GM12892 (cell line): ENCODE measurements at regions not wholly inside any gene's neighbourhood (a gene's known extent, or its start where the extent isn't known, plus 50 kb on each side); places are given as distances from the start of the nearest gene placed in this dataset.

ENCODE experiments used
- POLR2A ChIP-seq: IDR thresholded peaks from 2 replicates; pipeline ENCODE4 v1.6.1; 2011; ENCODE audit warnings: low read depth, low read length, control low read depth
- TAF1 ChIP-seq: IDR thresholded peaks from 2 replicates; pipeline ENCODE4 v1.6.1; 2011; ENCODE audit warnings: low read depth, mild to moderate bottlenecking, control low read depth, low read length, borderline replicate concordance

DNA sequence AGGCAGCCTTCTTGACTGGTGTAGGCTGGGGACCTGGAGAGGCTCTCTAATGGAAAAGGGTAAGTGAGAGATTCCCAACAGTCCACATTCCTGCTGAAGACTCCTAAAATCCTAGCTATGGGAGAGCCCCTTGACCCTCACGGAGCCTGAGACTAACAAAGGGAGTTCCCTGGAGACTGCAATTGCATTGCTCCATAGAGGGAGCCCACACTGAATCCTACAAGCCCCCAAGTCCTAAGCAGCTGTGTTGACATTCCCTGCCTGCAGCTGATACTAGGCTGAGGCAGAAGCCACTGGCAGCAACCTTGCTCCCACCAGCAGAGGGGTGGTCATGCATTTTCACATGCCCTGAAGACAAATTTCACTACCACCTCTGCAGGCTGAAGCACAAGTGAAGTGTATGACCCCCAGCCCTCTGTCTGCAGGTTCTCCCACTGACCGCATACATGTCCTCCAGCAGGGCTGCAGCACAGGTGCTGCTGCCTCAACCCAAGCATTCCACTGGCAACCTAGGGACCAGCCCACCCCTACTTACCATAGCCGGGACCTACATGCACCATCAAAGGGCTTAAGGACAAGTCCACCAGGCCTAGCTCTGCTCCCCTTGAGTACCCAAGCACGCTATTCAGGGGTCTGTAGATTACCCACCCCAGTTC is 130.3 kb upstream of the SLC13A1 start:
- TF ChIP-seq POLR2A (no peak), TAF1 (no peak)
